ENCODE measurements at regions not wholly inside any gene's neighbourhood (a gene's known extent, or its start where the extent isn't known, plus 50 kb on each side); places are given as distances from the start of the nearest gene placed in this dataset.
"Not testable (repeated sequence)": the region's sequence is repeated elsewhere in the genome, so short reads cannot be mapped to it uniquely, and the experiment has no call there.

DNA sequence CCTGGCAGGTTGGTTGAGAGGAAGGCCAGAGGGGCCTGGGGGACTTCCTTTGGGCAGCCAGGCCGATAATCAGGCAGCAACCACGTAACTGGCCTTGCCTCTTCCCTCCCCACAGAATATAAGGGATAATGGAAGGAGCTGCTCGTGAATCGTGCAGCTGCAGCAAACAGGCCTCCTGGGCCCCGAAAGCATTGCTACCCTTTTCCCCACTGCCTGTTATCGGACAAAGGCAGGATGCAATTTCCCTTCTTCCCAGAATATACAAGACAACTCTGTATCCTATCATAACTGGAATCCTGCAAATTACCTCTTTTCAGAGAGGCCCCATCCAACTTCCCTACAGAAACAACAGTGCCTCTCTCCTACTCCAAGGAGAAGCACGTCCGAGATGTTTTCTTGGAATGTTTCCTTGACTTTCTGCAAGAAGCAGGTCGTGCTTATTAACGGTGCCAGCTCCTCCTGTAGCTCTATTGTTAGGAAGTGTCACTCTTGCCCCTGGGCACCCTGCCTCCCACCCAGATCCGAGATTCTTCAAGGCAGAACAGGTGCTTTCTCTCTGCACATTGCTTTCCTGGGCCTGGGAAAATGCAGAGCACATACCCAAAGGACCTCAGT, 106.0 kb upstream of the TIAM1 start:
- no peak for DNase-seq

DNA sequence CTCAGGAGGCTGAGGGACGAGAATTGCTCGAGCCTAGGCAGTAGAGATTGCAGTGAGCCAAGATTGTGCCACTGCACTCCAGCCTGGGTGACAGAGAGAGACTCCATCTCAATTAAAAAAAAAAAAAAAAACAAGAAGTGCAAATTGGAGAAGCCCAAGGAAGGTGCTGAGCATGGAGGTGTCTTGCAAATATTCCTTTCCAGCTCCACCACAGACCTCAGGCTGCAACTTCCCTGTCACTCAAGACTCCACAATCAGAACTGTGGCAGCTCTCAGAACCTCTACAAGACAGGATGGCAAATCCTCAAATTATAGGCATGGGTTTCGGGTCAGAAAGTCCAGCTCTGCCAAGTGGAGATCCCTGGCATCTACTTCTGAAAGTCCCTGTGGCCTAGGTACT, 104.4 kb upstream of the TIAM1 start:
- no peak for DNase-seq

DNA sequence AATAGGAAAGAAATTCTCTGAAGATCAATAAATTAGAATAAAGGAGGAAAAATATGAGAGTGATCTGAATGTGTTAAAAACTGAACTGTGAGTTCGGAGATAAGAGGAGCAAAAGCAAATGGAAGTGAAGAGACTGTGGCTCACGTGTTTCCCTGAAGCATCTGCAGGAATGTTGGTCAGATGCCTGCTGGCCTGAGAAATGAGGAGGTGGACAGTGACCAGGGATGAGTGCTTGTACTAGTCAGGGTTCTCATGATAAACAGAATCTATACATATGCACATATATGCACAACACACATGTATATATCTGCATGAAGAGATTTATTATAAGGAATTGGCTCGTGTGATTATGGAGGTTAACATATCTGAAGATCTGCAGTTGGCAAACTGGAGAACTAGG, 103.4 kb upstream of the TIAM1 start:
- no peak for DNase-seq

DNA sequence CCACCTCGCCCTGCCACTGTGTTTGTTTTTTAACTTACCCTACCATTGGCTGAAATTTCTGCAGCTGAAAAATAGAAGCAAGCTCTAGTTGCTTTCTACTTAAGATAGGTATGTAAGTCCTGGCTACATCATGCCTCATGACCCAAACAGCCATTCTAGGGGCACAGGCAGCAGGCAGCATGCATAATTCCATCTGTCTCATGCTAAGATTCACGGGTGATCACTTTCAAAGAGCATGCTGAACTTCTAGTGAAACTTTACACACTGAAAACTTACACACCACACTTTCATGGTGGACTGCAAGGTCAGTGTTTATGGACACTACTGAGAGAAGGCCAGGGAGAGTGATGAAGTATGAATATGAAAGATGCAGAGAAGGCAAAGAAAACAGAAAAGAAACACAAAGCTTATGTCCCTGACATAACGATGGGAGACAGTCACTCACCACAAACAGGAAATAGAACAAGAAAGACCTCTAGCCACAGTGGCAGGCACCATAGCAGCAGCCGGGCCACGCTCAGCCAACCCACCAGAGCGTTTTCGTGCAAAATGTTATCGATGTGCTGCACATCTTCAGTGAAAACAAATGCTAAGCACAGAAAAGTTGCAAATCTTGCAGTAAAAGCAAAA, 102.3 kb upstream of the TIAM1 start:
- no peak for DNase-seq

DNA sequence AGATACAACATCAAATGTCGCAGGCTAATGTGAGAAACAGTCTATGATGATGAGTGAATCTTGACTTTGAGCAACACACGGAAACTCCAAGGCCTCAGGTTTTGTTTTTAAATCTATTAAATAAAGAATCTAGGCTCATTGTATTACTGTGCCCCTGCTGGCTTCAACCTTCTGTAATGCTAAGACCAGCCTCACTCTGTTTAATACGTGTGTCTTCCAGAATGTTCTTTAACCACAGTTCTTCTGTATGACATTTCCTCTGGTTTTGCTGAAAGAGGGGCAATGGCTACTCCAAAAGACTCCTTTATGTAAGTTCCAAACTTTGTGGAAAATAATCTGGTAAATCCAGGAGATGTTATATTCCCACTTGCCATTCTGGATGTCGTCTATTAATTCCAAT, 101.1 kb upstream of the TIAM1 start:
- no peak for DNase-seq

DNA sequence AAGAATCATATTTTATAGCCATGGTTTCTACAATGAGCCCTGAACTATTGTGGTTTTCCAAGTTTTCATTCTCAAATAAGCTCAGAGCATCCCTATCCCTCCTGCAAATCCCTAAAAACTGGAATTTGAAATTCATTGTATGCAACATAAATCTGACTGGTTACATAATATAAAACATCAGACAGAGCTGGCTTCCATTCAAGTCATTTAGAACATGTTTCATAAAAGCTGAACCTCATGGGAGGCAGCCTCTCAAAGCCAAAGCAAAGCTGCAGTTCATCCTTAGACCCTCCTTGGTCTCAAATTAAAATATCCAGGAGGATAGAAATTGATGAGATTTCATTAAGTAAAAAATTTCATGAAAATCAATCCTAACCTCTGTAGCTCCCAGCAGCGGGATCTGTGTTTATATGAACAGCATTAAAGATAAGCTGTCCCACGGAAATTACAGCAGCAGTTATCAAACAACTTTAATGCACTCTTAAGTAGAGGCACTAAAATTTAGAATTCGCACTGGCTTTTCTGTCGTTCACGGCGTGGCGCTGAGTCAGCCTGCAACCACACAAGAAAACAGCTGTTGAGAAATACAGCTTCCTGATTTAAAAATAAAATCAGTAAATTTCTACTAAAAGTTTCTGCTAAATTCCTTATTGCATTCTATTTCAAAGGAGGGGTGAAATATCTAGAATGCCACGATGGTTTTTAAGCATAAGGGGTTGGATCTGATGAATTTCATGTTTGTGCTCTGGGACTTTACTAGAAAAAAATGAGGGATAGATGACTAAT, 99.9 kb upstream of the TIAM1 start:
- no peak for DNase-seq

- DNase-seq, result no peak
Measured at GRCh38 chr21:31442339-31442738, 98.3 kb upstream of the TIAM1 start.

DNA sequence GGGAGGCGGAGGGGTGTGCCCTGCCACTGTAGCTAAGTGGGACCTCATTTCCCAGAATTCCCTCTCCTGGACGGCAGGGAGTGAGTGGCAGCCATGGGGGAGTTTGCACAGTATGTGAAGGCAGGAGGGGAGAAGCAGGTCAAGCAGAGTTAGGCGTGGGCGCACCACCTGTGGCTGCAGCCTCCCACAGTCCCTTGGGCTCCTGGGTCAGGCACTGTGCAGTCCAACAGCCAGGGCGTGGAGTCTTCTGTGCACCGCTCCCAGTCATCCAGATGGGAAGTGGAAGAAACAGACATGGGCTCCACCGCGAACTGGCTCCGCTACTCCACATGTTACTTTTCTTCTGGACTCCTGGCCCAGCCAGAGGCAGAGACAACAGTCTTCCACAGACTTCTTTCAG, 85.4 kb upstream of the TIAM1 start:
- DNase-seq, result no peak

- DNase-seq, result no peak
Measured at GRCh38 chr21:31426235-31426797, 82.3 kb upstream of the TIAM1 start.

- no peak for DNase-seq
Measured at GRCh38 chr21:31425138-31425537, 81.1 kb upstream of the TIAM1 start.

GRCh38 chr21:31424058-31424457, 80.0 kb upstream of the TIAM1 start:
- no peak for DNase-seq

GRCh38 chr21:31420988-31421387, 76.9 kb upstream of the TIAM1 start:
- no peak for DNase-seq

DNA sequence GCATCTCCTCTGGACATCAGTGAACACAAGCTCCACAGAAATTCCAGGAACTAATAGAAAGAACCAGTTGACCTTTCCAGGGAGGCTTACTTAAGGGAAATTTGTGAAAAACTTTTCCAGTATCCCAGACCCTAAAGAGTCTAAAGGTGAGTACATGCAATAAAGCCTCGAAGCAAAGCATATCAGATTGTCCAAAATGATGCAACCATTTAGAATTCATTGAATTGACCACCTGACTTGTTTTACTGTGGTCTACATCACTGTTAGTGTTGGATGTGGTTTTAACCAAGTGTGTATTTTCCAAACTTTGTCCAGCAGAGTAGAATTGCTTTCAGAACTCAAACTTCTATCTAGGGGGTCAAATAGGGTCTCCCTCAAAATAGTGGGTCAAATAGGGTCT, 76.3 kb upstream of the TIAM1 start:
- DNase-seq, result no peak

GRCh38 chr21:31418377-31419001, 74.4 kb upstream of the TIAM1 start:
- no peak for DNase-seq

GRCh38 chr21:31417214-31417613, 73.2 kb upstream of the TIAM1 start:
- not testable (repeated sequence) for DNase-seq

GRCh38 chr21:31416465-31416864, 72.4 kb upstream of the TIAM1 start:
- DNase-seq, result no peak

- DNase-seq, result no peak
Measured at GRCh38 chr21:31414263-31415000, 70.4 kb upstream of the TIAM1 start.

GRCh38 chr21:31413698-31414097, 69.6 kb upstream of the TIAM1 start:
- DNase-seq, result no peak

GRCh38 chr21:31410499-31411131, 66.6 kb upstream of the TIAM1 start:
- DNase-seq, result no peak

GRCh38 chr21:31409831-31410487, 65.9 kb upstream of the TIAM1 start:
- no peak for DNase-seq

DNA sequence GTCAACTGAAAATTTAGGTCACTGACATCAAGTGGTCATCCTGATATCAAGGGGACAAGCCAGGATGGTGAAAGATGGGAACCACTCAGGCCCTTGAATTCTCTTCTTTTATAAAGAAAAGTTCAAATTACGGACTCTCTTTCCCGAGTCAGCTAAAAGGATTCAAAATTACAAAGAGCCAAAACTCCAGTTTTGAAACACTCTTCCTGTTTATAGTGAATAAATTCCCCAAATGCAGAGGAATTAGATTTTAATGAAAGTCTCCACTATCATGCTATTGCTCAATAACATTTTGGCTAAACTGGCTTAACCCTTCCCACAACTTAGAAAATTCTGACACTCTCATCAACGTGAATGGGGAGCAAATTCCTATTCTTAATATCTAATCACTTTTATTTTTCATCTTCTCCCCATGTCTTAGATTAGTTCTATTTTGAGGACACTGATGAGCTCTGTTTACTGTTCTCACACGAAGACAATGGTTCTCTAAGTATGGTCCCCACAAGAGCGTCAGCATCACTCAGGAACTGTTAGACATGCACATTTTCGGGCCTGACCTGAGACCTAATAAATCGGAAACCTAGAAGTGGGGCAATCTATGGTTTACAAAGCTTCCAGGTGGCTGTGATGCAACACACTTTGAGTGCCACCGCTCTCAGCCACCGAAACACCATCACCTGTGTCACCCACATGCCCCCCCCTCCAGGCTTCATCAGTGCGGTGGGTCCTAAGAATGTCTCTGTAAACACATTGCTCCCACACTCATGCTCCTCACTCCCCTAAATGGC, 64.4 kb upstream of the TIAM1 start:
- no peak for DNase-seq
